Neural progenitor cell (in vitro differentiated cells): ENCODE measurements at regions not wholly inside any gene's neighbourhood (a gene's known extent, or its start where the extent isn't known, plus 50 kb on each side); places are given as distances from the start of the nearest gene placed in this dataset.

Experiments used
- DNase-seq: peaks from one replicate; pipeline ENCODE4 v3.0.0-alpha.2; 2016; ENCODE audit warnings: low spot score
- H2AFZ ChIP-seq: fragments of 200-600 bp; sonication (generic); replicated peaks from 2 replicates; pipeline ENCODE4 v1.6.1; 2016; ENCODE audit warnings: antibody characterized with exemption
- H3F3A ChIP-seq: fragments of 200-600 bp; sonication (generic); 2 replicates; pipeline ENCODE4 v1.6.1; 2016; ENCODE audit warnings: antibody characterized with exemption, low read depth
- H3K27ac ChIP-seq: fragments of 200-600 bp; sonication (generic); 2 replicates; pipeline ENCODE4 v1.5.1; 2016; ENCODE audit warnings: mild to moderate bottlenecking
- H3K27me3 ChIP-seq: fragments of 200-600 bp; sonication (generic); 2 replicates; pipeline ENCODE4 v1.6.1; 2016; ENCODE audit warnings: mild to moderate bottlenecking, moderate library complexity
- H3K36me3 ChIP-seq: fragments of 200-600 bp; sonication (generic); 2 replicates; pipeline ENCODE4 v1.5.1; 2016
- H3K4me1 ChIP-seq: fragments of 200-600 bp; sonication (generic); 2 replicates; pipeline ENCODE4 v1.6.1; 2016; ENCODE audit warnings: mixed run types
- H3K4me2 ChIP-seq: fragments of 200-600 bp; sonication (generic); 2 replicates; pipeline ENCODE4 v1.6.1; 2016
- H3K4me3 ChIP-seq: fragments of 200-600 bp; sonication (generic); 2 replicates; pipeline ENCODE4 v1.5.1; 2016
- H3K79me2 ChIP-seq: fragments of 200-600 bp; sonication (generic); 2 replicates; pipeline ENCODE4 v1.6.1; 2016; ENCODE audit warnings: low read depth
- H3K9ac ChIP-seq: fragments of 200-600 bp; sonication (generic); 2 replicates; pipeline ENCODE4 v1.6.1; 2016
- H3K9me3 ChIP-seq: fragments of 200-600 bp; sonication (generic); 2 replicates; pipeline ENCODE4 v1.5.1; 2016; ENCODE audit warnings: low read depth
- H4K20me1 ChIP-seq: fragments of 200-600 bp; sonication (generic); 2 replicates; pipeline ENCODE4 v1.6.1; 2016; ENCODE audit warnings: low read depth
- H3K27ac Mint-ChIP-seq: 3 replicates; pipeline ENCODE4 v1.8.0; 2021; ENCODE audit warnings: mixed read lengths
- H3K27me3 Mint-ChIP-seq: 2 replicates; pipeline ENCODE4 v1.8.0; 2022; ENCODE audit warnings: low read depth, mild to moderate bottlenecking, inconsistent platforms, moderate library complexity, mixed read lengths; ENCODE audit not compliant: insufficient read depth
- H3K36me3 Mint-ChIP-seq: 3 replicates; pipeline ENCODE4 v1.8.0; 2021; ENCODE audit warnings: mixed read lengths
- H3K4me1 Mint-ChIP-seq: 3 replicates; pipeline ENCODE4 v1.8.0; 2021; ENCODE audit warnings: mixed read lengths
- H3K4me3 Mint-ChIP-seq: 3 replicates; pipeline ENCODE4 v1.8.0; 2021; ENCODE audit warnings: mild to moderate bottlenecking, moderate library complexity, mixed read lengths
- H3K9me3 Mint-ChIP-seq: 3 replicates; pipeline ENCODE4 v1.8.0; 2020; ENCODE audit warnings: mixed read lengths
- CTCF ChIP-seq: fragments of 200-600 bp; sonication (generic); IDR thresholded peaks from 2 replicates; pipeline ENCODE4 v1.5.1; 2017; ENCODE audit warnings: antibody characterized with exemption, mild to moderate bottlenecking
- EZH2 ChIP-seq: fragments of 200-600 bp; sonication (generic); IDR thresholded peaks from 2 replicates; pipeline ENCODE4 v1.6.1; 2017; ENCODE audit warnings: antibody characterized with exemption, mild to moderate bottlenecking, moderate library complexity
- EZH2phosphoT487 ChIP-seq: fragments of 200-600 bp; sonication (generic); IDR thresholded peaks from 2 replicates; pipeline ENCODE4 v1.6.1; 2017; ENCODE audit warnings: antibody characterized with exemption

GRCh38 chr14:85336257-85336656 is 193.7 kb upstream of the FLRT2 start:
- H3K27me3 Mint-ChIP-seq = no peaks in the 10 kb centered on the region

GRCh38 chr14:85336817-85337216 is 193.1 kb upstream of the FLRT2 start:
- Histone ChIP-seq H3F3A (no peaks in the 10 kb centered on the region), H3K9me3 (no peaks in the 10 kb centered on the region), H2AFZ (no peak overlapping the region), H4K20me1 (no peaks in the 10 kb centered on the region), H3K4me3 (no peak overlapping the region), H3K27me3 (no peaks in the 10 kb centered on the region), H3K79me2 (no peaks in the 10 kb centered on the region), H3K9ac (no peak overlapping the region), H3K36me3 (no peaks in the 10 kb centered on the region), H3K4me2 (no peak overlapping the region), H3K4me1 (no peaks in the 10 kb centered on the region), H3K27ac (no peak overlapping the region)
- no peaks in the 10 kb centered on the region for H3K36me3 Mint-ChIP-seq
- no peak overlapping the region for H3K27ac Mint-ChIP-seq
- H3K27me3 Mint-ChIP-seq = no peaks in the 10 kb centered on the region
- H3K4me3 Mint-ChIP-seq = no peak overlapping the region
- H3K9me3 Mint-ChIP-seq = no peaks in the 10 kb centered on the region
- no peaks in the 10 kb centered on the region for H3K4me1 Mint-ChIP-seq
- TF ChIP-seq EZH2 = no peak
- no peak for TF ChIP-seq EZH2phosphoT487
- no peak for TF ChIP-seq CTCF
- no peak for DNase-seq

More at GRCh38 chr14:85336257-85336656, 193.7 kb upstream of the FLRT2 start:
- H2AFZ ChIP-seq = no peak overlapping the region
- no peak overlapping the region for H3K4me3 Mint-ChIP-seq
- H3K4me3 ChIP-seq = no peak overlapping the region
- H3K79me2 ChIP-seq = no peaks in the 10 kb centered on the region
- H3K27ac ChIP-seq = no peak overlapping the region
- no peaks in the 10 kb centered on the region for H3F3A ChIP-seq
- H3K27me3 ChIP-seq = no peaks in the 10 kb centered on the region
- no peak for DNase-seq
- no peak overlapping the region for H3K27ac Mint-ChIP-seq
- no peaks in the 10 kb centered on the region for H3K36me3 Mint-ChIP-seq
- no peaks in the 10 kb centered on the region for H3K4me1 Mint-ChIP-seq
- H3K9ac ChIP-seq = no peak overlapping the region
- H4K20me1 ChIP-seq = no peaks in the 10 kb centered on the region
- no peaks in the 10 kb centered on the region for H3K9me3 ChIP-seq
- H3K4me1 ChIP-seq = no peaks in the 10 kb centered on the region
- no peaks in the 10 kb centered on the region for H3K36me3 ChIP-seq
- H3K4me2 ChIP-seq = no peak overlapping the region
- H3K9me3 Mint-ChIP-seq = no peaks in the 10 kb centered on the region
- TF ChIP-seq CTCF = no peak

GRCh38 chr14:85338895-85339294 is 191.0 kb upstream of the FLRT2 start:
- no peaks in the 10 kb centered on the region for H3K27me3 ChIP-seq

More at GRCh38 chr14:85338895-85339294, 191.0 kb upstream of the FLRT2 start:
- H3K27me3 Mint-ChIP-seq = no peaks in the 10 kb centered on the region
- H3K9me3 Mint-ChIP-seq = no peaks in the 10 kb centered on the region
- no peaks in the 10 kb centered on the region for H4K20me1 ChIP-seq
- peak overlapping the region; percentile 54 for H2AFZ ChIP-seq
- no peaks in the 10 kb centered on the region for H3K79me2 ChIP-seq
- no peak overlapping the region for H3K9ac ChIP-seq
- H3K9me3 ChIP-seq = no peaks in the 10 kb centered on the region
- DNase-seq = no peak
- H3K4me1 ChIP-seq = no peaks in the 10 kb centered on the region
- no peak for TF ChIP-seq EZH2
- TF ChIP-seq EZH2phosphoT487 = no peak
- no peak for TF ChIP-seq CTCF
- H3K27ac Mint-ChIP-seq = no peak overlapping the region
- H3K36me3 Mint-ChIP-seq = no peaks in the 10 kb centered on the region
- no peak overlapping the region for H3K4me3 ChIP-seq
- H3K4me2 ChIP-seq = no peak overlapping the region
- no peaks in the 10 kb centered on the region for H3K36me3 ChIP-seq
- no peaks in the 10 kb centered on the region for H3F3A ChIP-seq
- no peak overlapping the region for H3K27ac ChIP-seq
- H3K4me1 Mint-ChIP-seq = no peaks in the 10 kb centered on the region
- H3K4me3 Mint-ChIP-seq = no peak overlapping the region
